Epithelial cell of prostate (primary cell): ENCODE measurements at regions not wholly inside any gene's neighbourhood (a gene's known extent, or its start where the extent isn't known, plus 50 kb on each side); places are given as distances from the start of the nearest gene placed in this dataset.

Experiments used
- DNase-seq: peaks from one replicate; pipeline ENCODE4 v3.0.0-alpha.2; 2011; ENCODE audit warnings: low read depth, low spot score
- H3K27ac ChIP-seq: fragments of 450-650 bp; 2 replicates; pipeline ENCODE4 v1.5.1; 2017; ENCODE audit warnings: mild to moderate bottlenecking

DNA sequence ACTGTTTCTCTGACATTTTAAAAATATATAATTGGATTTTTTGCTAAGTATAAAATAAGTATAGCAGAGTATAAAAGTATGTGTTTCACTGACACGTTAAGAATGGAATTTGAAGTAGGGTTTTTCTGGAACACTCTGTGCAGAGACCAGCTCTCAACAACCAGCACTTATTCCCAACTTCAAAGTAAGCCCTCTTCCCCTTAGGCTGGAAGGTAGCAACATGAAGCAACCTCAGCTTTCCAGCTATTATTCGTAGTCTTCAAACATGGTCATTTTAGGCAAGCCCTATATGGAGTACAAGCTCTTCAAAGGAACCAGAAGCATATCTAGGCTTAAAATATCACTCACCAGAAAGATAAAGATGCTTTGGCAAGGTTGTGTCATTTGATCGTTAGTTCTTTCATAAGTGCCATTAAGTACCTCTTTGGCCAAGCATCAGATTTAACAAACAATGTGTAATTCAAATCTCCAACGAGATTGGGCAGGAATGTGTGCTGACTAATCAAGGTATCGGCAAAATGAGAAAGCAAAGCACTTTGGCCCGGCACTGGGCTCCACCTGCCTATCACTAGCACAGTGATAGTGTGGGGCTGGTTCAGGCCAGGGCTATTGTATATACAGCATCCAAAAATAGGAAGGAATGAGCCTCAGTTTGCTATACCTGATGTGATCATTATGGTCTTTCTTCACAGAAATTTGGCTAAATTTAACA, 95.9 kb upstream of the FREM2 start:
- no peak overlapping the region for H3K27ac ChIP-seq
- no peak for DNase-seq

DNA sequence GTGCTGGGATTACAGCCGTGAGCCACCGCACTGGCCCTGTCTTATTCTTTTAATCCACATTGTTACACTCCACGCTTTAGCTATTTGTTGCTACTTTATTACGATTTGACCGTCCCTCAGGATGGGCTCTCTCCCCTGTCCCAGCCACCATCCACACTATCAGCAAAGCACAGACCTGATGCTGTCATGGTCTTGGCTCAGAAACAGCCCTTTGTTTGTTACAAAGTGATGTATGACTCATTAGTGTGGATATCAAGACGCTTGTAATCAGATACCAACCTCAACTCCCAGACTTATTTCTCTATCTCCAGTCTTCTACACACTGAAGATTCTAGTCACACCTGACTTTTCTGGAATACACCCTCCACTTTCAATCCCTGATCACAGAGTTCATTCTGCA, 84.6 kb upstream of the FREM2 start:
- no peak overlapping the region for H3K27ac ChIP-seq
- no peak for DNase-seq

DNA sequence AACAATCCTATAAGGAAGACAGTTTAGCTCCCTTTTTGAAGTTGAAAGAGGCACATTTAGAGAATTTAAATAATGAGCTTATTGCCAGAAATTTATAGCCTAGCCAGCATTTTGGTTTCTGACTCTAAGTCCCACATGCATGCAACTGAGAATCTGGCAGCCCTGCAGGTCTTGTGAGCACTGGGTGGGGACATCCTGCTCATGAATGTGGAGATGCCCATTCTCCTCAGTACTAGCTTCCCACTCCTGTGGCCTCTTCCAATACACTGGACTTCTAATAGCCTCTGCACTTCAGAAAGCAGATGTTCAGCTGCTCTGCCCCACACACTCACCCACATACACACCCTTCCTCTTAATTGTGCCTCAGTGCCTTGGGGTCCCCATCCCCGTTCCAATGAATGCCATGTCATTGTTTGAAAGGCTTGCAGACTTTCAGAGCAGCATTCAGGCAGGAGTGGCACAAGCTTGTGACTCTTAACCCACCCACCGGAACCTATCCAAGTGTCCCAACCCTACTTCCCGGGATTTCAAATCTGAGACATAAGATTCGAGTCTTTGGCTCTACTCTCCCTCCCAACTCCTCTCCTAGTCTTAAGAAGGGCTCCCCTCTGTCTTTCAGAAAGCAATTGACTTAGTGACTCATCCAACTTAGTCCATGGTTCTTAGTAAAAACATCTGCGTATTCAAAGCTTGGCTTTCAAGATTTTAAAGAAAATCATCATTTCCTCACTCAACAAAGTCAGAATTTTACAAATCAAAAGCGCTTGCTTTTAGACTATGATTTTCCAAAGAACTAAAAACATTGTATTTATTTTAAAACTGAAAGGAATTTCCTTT, 80.0 kb upstream of the FREM2 start:
- no peak for DNase-seq
- H3K27ac ChIP-seq: no peak overlapping the region

DNA sequence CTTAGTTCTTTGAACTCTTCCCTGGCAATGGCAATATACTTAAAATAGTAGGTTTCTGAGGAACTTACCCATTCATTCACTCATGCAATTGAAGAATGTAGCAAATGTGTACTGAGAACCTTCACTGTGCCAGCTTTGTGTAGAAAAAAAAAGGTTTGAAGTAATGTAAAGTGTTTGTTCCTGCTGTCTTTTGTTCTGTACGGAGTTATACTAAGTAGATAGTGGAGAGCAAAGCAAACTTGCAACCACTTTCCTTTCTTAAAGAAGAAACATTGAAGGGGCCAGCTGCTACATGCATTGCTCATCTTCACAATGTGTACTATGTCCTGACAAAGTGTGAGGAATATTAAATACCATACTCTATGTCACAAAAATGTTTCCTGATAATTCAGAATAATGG, 68.9 kb upstream of the FREM2 start:
- no peak overlapping the region for H3K27ac ChIP-seq
- DNase-seq: no peak

DNA sequence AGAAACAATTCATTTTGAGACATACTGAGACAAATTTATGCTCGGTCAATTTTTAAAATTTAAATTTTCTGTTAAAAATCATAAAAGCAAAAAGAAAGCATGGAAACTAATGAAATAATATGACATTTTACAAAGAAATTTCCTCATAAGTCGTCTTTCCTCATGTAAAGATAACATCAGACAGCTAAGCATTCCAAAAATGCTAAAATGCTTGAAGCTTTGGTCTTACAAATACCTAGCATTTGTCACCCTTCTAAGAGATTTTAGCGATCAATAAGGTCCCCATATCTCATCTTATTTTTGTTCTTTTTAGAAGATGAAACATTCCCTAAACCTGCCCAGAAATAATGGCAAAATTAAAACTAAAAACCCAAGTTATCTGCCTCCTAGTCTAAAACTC, 68.5 kb upstream of the FREM2 start:
- no peak for DNase-seq
- no peak overlapping the region for H3K27ac ChIP-seq

- H3K27ac ChIP-seq: no peak overlapping the region
- DNase-seq: no peak
Measured at GRCh38 chr13:38618881-38619280, 68.0 kb upstream of the FREM2 start.

DNA sequence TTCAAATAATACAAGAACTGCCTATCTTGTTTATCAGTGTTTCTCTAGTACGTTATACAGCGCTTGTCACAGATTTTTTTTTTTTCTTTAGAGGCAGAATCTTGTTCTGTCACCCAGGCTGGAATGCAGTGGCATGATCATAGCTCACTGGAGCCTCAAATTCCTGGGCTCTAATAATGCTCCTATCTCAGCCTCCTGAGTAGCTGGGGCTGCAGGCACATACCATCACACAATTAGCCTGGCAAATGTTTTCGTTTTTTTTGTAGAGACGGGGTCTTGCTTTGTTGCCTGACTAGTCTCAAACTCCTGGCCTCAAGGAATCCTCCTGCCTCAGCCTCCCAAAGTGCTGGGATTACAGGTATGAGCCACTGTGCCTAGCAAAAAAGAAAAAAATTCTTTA, 66.0 kb upstream of the FREM2 start:
- no peak for DNase-seq
- H3K27ac ChIP-seq: no peak overlapping the region

DNA sequence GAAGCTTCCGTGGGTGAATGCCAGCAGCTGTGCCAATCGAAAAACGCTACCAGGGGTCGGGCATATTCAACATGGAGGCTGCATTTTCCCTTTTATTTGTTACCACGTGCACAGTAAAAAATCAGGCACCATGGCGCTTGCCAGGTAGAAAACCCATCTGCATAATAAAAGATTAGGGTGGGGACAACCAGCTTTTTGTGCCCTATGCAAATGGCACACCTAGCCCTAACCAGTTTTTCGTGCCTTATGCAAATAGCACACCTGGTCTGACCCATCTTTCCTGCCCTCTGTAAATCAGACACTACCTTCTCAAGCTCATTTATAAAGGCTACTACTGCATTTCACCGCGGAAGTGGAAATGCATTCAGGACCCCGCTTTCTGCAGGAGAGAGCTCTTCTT, 62.1 kb upstream of the FREM2 start:
- DNase-seq: no peak
- H3K27ac ChIP-seq: no peak overlapping the region

DNA sequence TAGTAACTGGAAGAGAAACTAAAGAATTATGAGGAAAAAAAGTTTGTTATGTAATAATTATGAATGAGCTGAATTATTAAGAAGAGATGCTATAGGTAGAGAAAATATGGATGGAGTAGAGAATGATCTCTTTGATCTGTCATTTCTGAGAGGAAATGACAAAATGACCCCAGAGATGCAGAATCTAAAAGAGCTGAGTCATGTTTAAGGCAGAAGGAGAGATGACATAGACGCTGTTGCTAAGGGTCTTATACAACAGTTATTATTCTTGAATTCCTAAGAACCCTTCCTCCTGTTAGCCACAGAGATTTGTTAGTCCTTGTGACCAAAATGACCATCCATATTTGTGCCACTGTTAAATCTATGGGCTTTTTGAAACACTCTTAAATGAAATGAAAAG, 58.3 kb upstream of the FREM2 start:
- no peak overlapping the region for H3K27ac ChIP-seq
- no peak for DNase-seq

GRCh38 chr13:38630780-38631179, 56.1 kb upstream of the FREM2 start:
- no peak for DNase-seq
- no peak overlapping the region for H3K27ac ChIP-seq

DNA sequence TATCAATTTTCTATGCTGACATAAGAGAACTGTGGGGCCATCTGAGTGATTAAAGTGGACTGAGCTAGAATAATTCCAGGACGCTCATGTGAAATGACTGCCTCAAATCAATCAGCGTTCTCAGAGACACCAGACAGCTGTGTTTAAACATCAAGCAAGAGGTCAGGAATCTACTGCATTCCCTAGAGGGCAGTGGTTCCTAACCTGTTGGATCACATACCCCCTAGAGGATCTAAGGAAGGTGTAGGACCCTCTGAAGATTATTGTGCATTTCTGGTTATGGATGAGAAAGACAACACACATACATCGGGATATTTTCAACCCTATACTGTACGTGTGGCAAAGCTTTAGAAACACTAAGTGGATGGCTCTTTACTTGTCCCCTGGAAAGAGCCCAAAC, 51.8 kb upstream of the FREM2 start:
- no peak overlapping the region for H3K27ac ChIP-seq
- no peak for DNase-seq

- no peak overlapping the region for H3K27ac ChIP-seq
- DNase-seq: no peak
Measured at GRCh38 chr13:38636073-38636472, 50.8 kb upstream of the FREM2 start.

GRCh38 chr13:38636761-38637160, 50.1 kb upstream of the FREM2 start:
- no peak for DNase-seq
- peak overlapping the region; percentile 13 for H3K27ac ChIP-seq
